IMR-90 (cell line): ENCODE measurements at regions not wholly inside any gene's neighbourhood (a gene's known extent, or its start where the extent isn't known, plus 50 kb on each side); places are given as distances from the start of the nearest gene placed in this dataset.

Experiments used
- ATAC-seq: fragments of 200-7000 bp; cut with Tn5 transposase; 2 replicates; pipeline ENCODE4 v1.9.1; 2020; ENCODE audit warnings: low read depth, mild to moderate bottlenecking, moderate library complexity
- BruUV-seq: library from RNA; stranded (reverse); fragments of 400-500 nt; replicated peaks from 2 replicates; lab custom pipeline; 2021; lab: Mats Ljungman, UMichigan
- CTCF ChIA-PET: fragments of 300-600 bp; formaldehyde crosslinking; extraction: SDS; loops from one replicate; lab custom pipeline; 2021; ENCODE audit warnings: antibody characterized with exemption; lab: Yijun Ruan, JAX
- POLR2A ChIA-PET: fragments of 300-600 bp; sonication (Branson Sonifier 250); formaldehyde crosslinking; loops from one replicate; lab custom pipeline; 2022; ENCODE audit warnings: antibody characterized with exemption; ENCODE audit not compliant: unreplicated experiment; lab: Charles Lee
- DNase-seq: peaks from one replicate; pipeline ENCODE4 v3.0.0; 2013
- H2AFZ ChIP-seq: replicated peaks from 2 replicates; pipeline ENCODE3; 2013; ENCODE audit warnings: low read length, mild to moderate bottlenecking; ENCODE audit not compliant: poor library complexity
- H2AK5ac ChIP-seq: 2 replicates; pipeline ENCODE4 v1.6.1; 2013; ENCODE audit warnings: low read depth, low read length, inconsistent platforms
- H2AK9ac ChIP-seq: replicated peaks from 2 replicates; pipeline ENCODE3; 2013; ENCODE audit warnings: mild to moderate bottlenecking, low read depth, low read length, moderate library complexity; ENCODE audit not compliant: poor library complexity
- H2BK120ac ChIP-seq: 2 replicates; pipeline ENCODE4 v1.6.1; 2013; ENCODE audit warnings: low read depth, low read length, inconsistent platforms
- H2BK15ac ChIP-seq: 3 replicates; pipeline ENCODE4 v1.6.1; 2013; ENCODE audit warnings: low read depth, low read length, inconsistent platforms
- H2BK20ac ChIP-seq: 2 replicates; pipeline ENCODE4 v1.6.1; 2013; ENCODE audit warnings: low read depth, mild to moderate bottlenecking, inconsistent platforms, low read length, moderate library complexity
- H2BK5ac ChIP-seq: 2 replicates; pipeline ENCODE4 v1.6.1; 2013; ENCODE audit warnings: mild to moderate bottlenecking, low read depth, low read length, inconsistent platforms; ENCODE audit not compliant: poor library complexity, severe bottlenecking
- H3K14ac ChIP-seq: replicated peaks from 2 replicates; pipeline ENCODE4 v1.6.1; 2013; ENCODE audit warnings: low read depth, low read length, inconsistent platforms
- H3K18ac ChIP-seq: 2 replicates; pipeline ENCODE4 v1.6.1; 2013; ENCODE audit warnings: low read depth, low read length, control low read depth
- H3K23ac ChIP-seq: 2 replicates; pipeline ENCODE4 v1.6.1; 2013; ENCODE audit warnings: low read depth, low read length, inconsistent platforms
- H3K27ac ChIP-seq: 2 replicates; pipeline ENCODE4 v1.5.1; 2013; ENCODE audit warnings: mild to moderate bottlenecking, control low read depth, low read length; ENCODE audit not compliant: insufficient read depth
- H3K27me3 ChIP-seq: 2 replicates; pipeline ENCODE4 v1.6.1; 2013; ENCODE audit warnings: low read length; ENCODE audit not compliant: control insufficient read depth, insufficient read depth
- H3K36me3 ChIP-seq: 2 replicates; pipeline ENCODE4 v1.6.1; 2013; ENCODE audit warnings: low read length, mixed read lengths; ENCODE audit not compliant: control insufficient read depth, insufficient read depth
- H3K4ac ChIP-seq: 2 replicates; pipeline ENCODE4 v1.6.1; 2013; ENCODE audit warnings: low read depth, low read length, inconsistent platforms
- H3K4me1 ChIP-seq: 2 replicates; pipeline ENCODE4 v1.6.1; 2013; ENCODE audit warnings: low read length, mixed read lengths; ENCODE audit not compliant: control insufficient read depth, insufficient read depth
- H3K4me2 ChIP-seq: 2 replicates; pipeline ENCODE4 v1.6.1; 2013; ENCODE audit warnings: low read depth, mild to moderate bottlenecking, control low read depth, low read length, moderate library complexity
- H3K4me3 ChIP-seq: 2 replicates; pipeline ENCODE4 v1.5.1; 2013; ENCODE audit warnings: low read depth, mild to moderate bottlenecking, control low read depth, low read length, moderate library complexity; ENCODE audit not compliant: insufficient read depth
- H3K56ac ChIP-seq: 2 replicates; pipeline ENCODE4 v1.6.1; 2013; ENCODE audit warnings: low read length, inconsistent platforms; ENCODE audit not compliant: insufficient read depth; ENCODE audit errors: extremely low read depth
- H3K79me1 ChIP-seq, 2 experiments: 2 replicates each; pipeline ENCODE4 v1.6.1; 2013; ENCODE audit warnings: low read length in 2 of 2, inconsistent platforms in 1 of 2, low read depth in 1 of 2
- H3K9ac ChIP-seq: 2 replicates; pipeline ENCODE4 v1.6.1; 2013; ENCODE audit warnings: low read depth, low read length, control low read depth
- H3K9me1 ChIP-seq: 2 replicates; pipeline ENCODE4 v1.6.1; 2013; ENCODE audit warnings: low read length, inconsistent platforms; ENCODE audit not compliant: insufficient read depth
- H3K9me3 ChIP-seq: 2 replicates; pipeline ENCODE4 v1.6.1; 2013; ENCODE audit warnings: low read length; ENCODE audit not compliant: control insufficient read depth, insufficient read depth
- H4K20me1 ChIP-seq: 2 replicates; pipeline ENCODE4 v1.6.1; 2013; ENCODE audit warnings: low read length, inconsistent platforms; ENCODE audit not compliant: insufficient read depth
- H4K5ac ChIP-seq: 2 replicates; pipeline ENCODE4 v1.6.1; 2013; ENCODE audit warnings: mild to moderate bottlenecking, low read depth, low read length, control low read depth
- H4K8ac ChIP-seq, 2 experiments: 2 replicates each; pipeline ENCODE4 v1.6.1; 2013; ENCODE audit warnings: low read depth in 2 of 2, low read length in 2 of 2, control low read depth in 1 of 2, inconsistent platforms in 1 of 2
- H4K91ac ChIP-seq: 2 replicates; pipeline ENCODE4 v1.6.1; 2013; ENCODE audit warnings: low read depth, low read length, inconsistent platforms; ENCODE audit not compliant: insufficient read depth
- CEBPB ChIP-seq: IDR thresholded peaks from 2 replicates; pipeline ENCODE4 v1.6.1; 2012; ENCODE audit warnings: low read depth, low read length, improper control_type of control experiment
- MXI1 ChIP-seq: IDR thresholded peaks from 2 replicates; pipeline ENCODE4 v1.6.1; 2012; ENCODE audit warnings: low read depth, mild to moderate bottlenecking, low read length, moderate library complexity, borderline replicate concordance
- RCOR1 ChIP-seq: IDR thresholded peaks from 2 replicates; pipeline ENCODE4 v1.6.1; 2012; ENCODE audit warnings: mild to moderate bottlenecking, low read length, improper control_type of control experiment; ENCODE audit not compliant: insufficient replicate concordance
- WGBS, 2 experiments: methylation state at CpG; one replicate each; pipeline versions ENCODE4 v1.1.5 to v1.1.7; 2013; ENCODE audit warnings: missing lambda C conversion rate in 2 of 2; ENCODE audit not compliant: insufficient read length in 1 of 2; ENCODE audit errors: extremely low coverage in 2 of 2; 5-methylcytosine and 5-hydroxymethylcytosine counted together
- dilution Hi-C: fragments of 300-500 bp; cut with HindIII; formaldehyde crosslinking; loops from one replicate; pipeline ENCODE4 v1.14.3; 2018; ENCODE audit warnings: low sequenced_read_pairs; ENCODE audit not compliant: unreplicated experiment
- in situ Hi-C: fragments of 300-500 bp; cut with MboI; formaldehyde crosslinking; loops from 3 replicates; pipeline ENCODE4 v1.14.3; 2019; ENCODE audit warnings: low sequenced_read_pairs, inconsistent platforms, mixed read lengths
- intact Hi-C: fragments of 100-400 bp; cut with micrococcal nuclease; formaldehyde crosslinking; loops from 2 replicates; pipeline ENCODE4 v1.10.0; 2022

DNA sequence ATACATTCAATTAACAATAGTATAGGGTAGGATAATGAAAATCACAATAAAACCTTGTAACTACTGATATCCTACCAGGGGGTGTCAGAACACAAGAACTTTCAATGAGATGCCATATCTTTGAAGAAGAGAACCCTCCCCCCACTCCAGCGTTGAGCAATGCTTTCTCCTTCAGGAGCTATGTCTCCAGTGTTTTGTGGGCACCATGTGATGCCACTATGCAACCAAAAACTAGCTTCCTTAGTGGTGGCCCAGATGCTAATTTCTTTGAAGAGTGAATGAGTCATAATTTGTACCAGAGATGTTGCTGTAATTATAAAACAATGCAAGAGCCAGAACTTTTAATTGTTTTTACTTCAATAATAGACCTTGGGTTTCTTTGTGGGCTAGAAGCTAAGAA, 76.0 kb upstream of the ADO start:
- H2AFZ ChIP-seq = no peak overlapping the region
- no peaks in the 10 kb centered on the region for H4K20me1 ChIP-seq
- no peak overlapping the region for H2AK5ac ChIP-seq
- H2BK15ac ChIP-seq = no peak overlapping the region
- POLR2A ChIA-PET = no interaction called here
- 0 out of 2 replicates have a peak, but pooled peaks cover 2% of the 10 kb centered on the region for H3K4me1 ChIP-seq
- no peak for DNase-seq
- dilution Hi-C loops = no loop called here
- no peak overlapping the region for H3K18ac ChIP-seq
- H3K23ac ChIP-seq = no peak overlapping the region
- no peak overlapping the region for H2BK5ac ChIP-seq
- no peak overlapping the region for H3K4ac ChIP-seq
- H3K9me3 ChIP-seq = no peaks in the 10 kb centered on the region
- no peak overlapping the region for H3K56ac ChIP-seq
- ATAC-seq = no peak
- H2BK20ac ChIP-seq = no peak overlapping the region
- no peak overlapping the region for H3K4me3 ChIP-seq
- no peaks in the 10 kb centered on the region for H3K9me1 ChIP-seq
- H4K8ac ChIP-seq = no peak overlapping the region
- no CpG with 5 or more reads among the region's 1 CpG for WGBS, 2 experiments
- no peak overlapping the region for H3K9ac ChIP-seq
- peaks cover 19% of the 10 kb centered on the region for H3K27me3 ChIP-seq
- no peak overlapping the region for H4K5ac ChIP-seq
- H3K4me2 ChIP-seq = no peak overlapping the region
- BruUV-seq = no TSS peak
- H4K91ac ChIP-seq = no peak overlapping the region
- H3K36me3 ChIP-seq = no peaks in the 10 kb centered on the region
- in situ Hi-C loops = no loop called here
- H2AK9ac ChIP-seq = no peak overlapping the region
- no peaks in the 10 kb centered on the region for H3K79me1 ChIP-seq
- no peak overlapping the region for H2BK120ac ChIP-seq
- CTCF ChIA-PET = no interaction called here
- H3K14ac ChIP-seq = no peak overlapping the region
- TF ChIP-seq RCOR1 = no peak
- TF ChIP-seq CEBPB = no peak
- TF ChIP-seq MXI1 = no peak
- intact Hi-C loops = no loop called here
- no peak overlapping the region for H3K27ac ChIP-seq
